Osteoblast (primary cell): ENCODE measurements at regions not wholly inside any gene's neighbourhood (a gene's known extent, or its start where the extent isn't known, plus 50 kb on each side); places are given as distances from the start of the nearest gene placed in this dataset.

Experiments used
- DNase-seq: peaks from one replicate; pipeline ENCODE4 v3.0.0; 2011; ENCODE audit warnings: low spot score, mixed read lengths; ENCODE audit not compliant: insufficient read length; ENCODE audit errors: missing footprints
- H2AFZ ChIP-seq: 2 replicates; pipeline ENCODE4 v1.6.0; 2011; ENCODE audit warnings: mild to moderate bottlenecking, low read length
- H3K27ac ChIP-seq: 2 replicates; pipeline ENCODE4 v1.5.1; 2011; ENCODE audit warnings: mild to moderate bottlenecking, low read depth, low read length, moderate library complexity
- H3K27me3 ChIP-seq: 2 replicates; pipeline ENCODE4 v1.6.0; 2012; ENCODE audit warnings: mild to moderate bottlenecking, control low read depth, inconsistent platforms, low read length, moderate library complexity; ENCODE audit not compliant: insufficient read depth
- H3K36me3 ChIP-seq: 2 replicates; pipeline ENCODE4 v1.5.1; 2011; ENCODE audit warnings: mild to moderate bottlenecking, low read length, control low read depth, moderate library complexity; ENCODE audit not compliant: insufficient read depth
- H3K4me1 ChIP-seq: 2 replicates; pipeline ENCODE4 v1.5.1; 2011; ENCODE audit warnings: mild to moderate bottlenecking, low read length, control low read depth, moderate library complexity; ENCODE audit not compliant: insufficient read depth
- H3K4me2 ChIP-seq: 2 replicates; pipeline ENCODE4 v1.6.0; 2011; ENCODE audit warnings: mild to moderate bottlenecking, low read length; ENCODE audit not compliant: insufficient read depth
- H3K4me3 ChIP-seq: fragments of 200-600 bp; sonication (generic); 3 replicates; pipeline ENCODE4 v1.5.1; 2012; ENCODE audit warnings: mild to moderate bottlenecking, low read length, inconsistent platforms; ENCODE audit not compliant: insufficient read depth
- H3K79me2 ChIP-seq: 2 replicates; pipeline ENCODE4 v1.6.0; 2012; ENCODE audit warnings: mild to moderate bottlenecking, low read length, control low read depth, inconsistent platforms; ENCODE audit not compliant: insufficient read depth
- H3K9me3 ChIP-seq: 2 replicates; pipeline ENCODE4 v1.5.1; 2011; ENCODE audit warnings: low read depth, low read length, control low read depth
- H4K20me1 ChIP-seq: 2 replicates; pipeline ENCODE4 v1.6.0; 2012; ENCODE audit warnings: mild to moderate bottlenecking, low read length, control low read depth; ENCODE audit not compliant: insufficient read depth
- CTCF ChIP-seq: IDR thresholded peaks from 2 replicates; pipeline ENCODE4 v1.5.1; 2011; ENCODE audit warnings: mild to moderate bottlenecking, low read depth, low read length, moderate library complexity; ENCODE audit errors: extremely low read depth

GRCh38 chr15:58311556-58311955, 120.2 kb upstream of the LIPC start:
- H3K27me3 ChIP-seq: no peaks in the 10 kb centered on the region
- DNase-seq: peak; percentile 13
- no peaks in the 10 kb centered on the region for H3K79me2 ChIP-seq
- H3K4me2 ChIP-seq: no peak overlapping the region
- H3K9me3 ChIP-seq: no peaks in the 10 kb centered on the region
- no peak overlapping the region for H2AFZ ChIP-seq
- no peaks in the 10 kb centered on the region for H3K36me3 ChIP-seq
- H3K4me3 ChIP-seq: no peak overlapping the region
- no peak for TF ChIP-seq CTCF
- peaks cover 15% of the 10 kb centered on the region for H3K4me1 ChIP-seq
- no peak overlapping the region for H3K27ac ChIP-seq
- no peaks in the 10 kb centered on the region for H4K20me1 ChIP-seq

- no peak overlapping the region for H2AFZ ChIP-seq
- H3K27ac ChIP-seq: no peak overlapping the region
- H3K4me3 ChIP-seq: no peak overlapping the region
- H4K20me1 ChIP-seq: no peaks in the 10 kb centered on the region
- DNase-seq: no peak
- H3K9me3 ChIP-seq: no peaks in the 10 kb centered on the region
- no peak for TF ChIP-seq CTCF
- H3K4me1 ChIP-seq: peaks cover 12% of the 10 kb centered on the region
- H3K4me2 ChIP-seq: no peak overlapping the region
- H3K79me2 ChIP-seq: no peaks in the 10 kb centered on the region
- H3K36me3 ChIP-seq: no peaks in the 10 kb centered on the region
- H3K27me3 ChIP-seq: no peaks in the 10 kb centered on the region
Measured at GRCh38 chr15:58312031-58312430, 119.8 kb upstream of the LIPC start.

- H3K27ac ChIP-seq: no peak overlapping the region
- no peak overlapping the region for H3K4me2 ChIP-seq
- H2AFZ ChIP-seq: no peak overlapping the region
- H3K9me3 ChIP-seq: no peaks in the 10 kb centered on the region
- H3K36me3 ChIP-seq: no peaks in the 10 kb centered on the region
- H4K20me1 ChIP-seq: no peaks in the 10 kb centered on the region
- no peak for TF ChIP-seq CTCF
- H3K79me2 ChIP-seq: no peaks in the 10 kb centered on the region
- no peak overlapping the region for H3K4me3 ChIP-seq
- peak; percentile 39 for DNase-seq
- no peaks in the 10 kb centered on the region for H3K27me3 ChIP-seq
- H3K4me1 ChIP-seq: no peaks in the 10 kb centered on the region
Measured at GRCh38 chr15:58313304-58313703, 118.5 kb upstream of the LIPC start.

- Histone ChIP-seq H3K4me3 (no peak overlapping the region), H3K27me3 (no peaks in the 10 kb centered on the region), H4K20me1 (no peaks in the 10 kb centered on the region), H3K4me2 (no peak overlapping the region), H3K9me3 (no peaks in the 10 kb centered on the region), H3K27ac (no peak overlapping the region), H2AFZ (no peak overlapping the region), H3K36me3 (no peaks in the 10 kb centered on the region), H3K79me2 (no peaks in the 10 kb centered on the region), H3K4me1 (no peaks in the 10 kb centered on the region)
- DNase-seq: no peak
- TF ChIP-seq CTCF: no peak
Measured at GRCh38 chr15:58313810-58314592, 117.8 kb upstream of the LIPC start.
